Smooth muscle cell of the brain vasculature (primary cell): ENCODE measurements at regions not wholly inside any gene's neighbourhood (a gene's known extent, or its start where the extent isn't known, plus 50 kb on each side); places are given as distances from the start of the nearest gene placed in this dataset.
"Not testable (repeated sequence)": the region's sequence is repeated elsewhere in the genome, so short reads cannot be mapped to it uniquely, and the experiment has no call there.

Experiments used
- DNase-seq: peaks from one replicate; pipeline ENCODE4 v3.0.0-alpha.2; 2012; ENCODE audit warnings: low read depth, low spot score

DNA sequence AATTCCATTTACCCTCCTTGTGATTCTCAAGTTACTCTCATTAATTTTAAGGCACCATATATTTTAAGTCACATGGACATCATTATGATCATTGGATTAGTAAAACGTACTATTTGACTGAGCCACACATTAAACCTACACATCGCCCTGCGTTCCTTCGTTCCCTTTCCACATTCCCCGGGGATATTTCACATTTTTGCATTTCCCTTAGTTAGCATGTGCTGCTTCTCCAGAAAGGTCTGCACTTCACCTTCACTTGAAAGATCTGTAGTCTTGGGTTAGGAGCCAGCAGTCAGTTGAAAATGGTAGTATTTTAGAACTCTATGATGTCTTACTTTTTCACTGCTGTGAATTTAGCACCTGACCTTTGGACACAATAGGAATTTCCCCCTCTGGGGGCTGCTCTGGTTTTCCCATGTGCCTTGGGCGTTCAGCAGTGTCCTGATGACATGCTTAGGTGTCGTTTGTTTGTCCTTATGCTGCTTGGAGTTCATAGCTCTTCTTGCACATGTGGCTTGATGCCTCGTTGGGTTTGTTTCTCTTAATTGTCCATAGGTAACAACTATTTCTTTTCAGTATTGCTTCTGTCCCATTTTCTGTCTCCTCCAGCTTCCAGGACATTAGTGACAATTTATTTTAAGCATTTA lies 56.9 kb upstream of the NBPF20 start:
- DNase-seq = not testable (repeated sequence)

DNA sequence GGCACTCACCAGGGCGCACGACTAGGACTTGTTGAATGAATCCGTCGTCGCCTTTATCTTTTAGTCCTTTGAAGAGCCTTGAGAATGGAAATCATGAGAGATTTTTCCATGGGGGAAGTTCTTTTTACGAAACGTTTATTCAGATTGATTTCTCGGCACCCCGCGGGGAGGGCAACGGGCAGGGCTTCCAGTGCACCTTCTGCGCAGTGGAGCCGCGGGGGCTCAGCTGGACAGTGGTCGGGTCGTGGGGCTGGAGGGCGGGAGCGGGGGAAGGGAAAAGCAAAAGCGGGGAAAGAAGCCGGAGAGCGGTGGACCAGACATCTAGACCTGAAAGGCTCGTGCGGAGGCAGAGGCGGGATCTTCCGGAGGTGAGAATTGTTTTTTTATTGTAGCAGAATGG lies 50.6 kb upstream of the NBPF20 start:
- not testable (repeated sequence) for DNase-seq

DNA sequence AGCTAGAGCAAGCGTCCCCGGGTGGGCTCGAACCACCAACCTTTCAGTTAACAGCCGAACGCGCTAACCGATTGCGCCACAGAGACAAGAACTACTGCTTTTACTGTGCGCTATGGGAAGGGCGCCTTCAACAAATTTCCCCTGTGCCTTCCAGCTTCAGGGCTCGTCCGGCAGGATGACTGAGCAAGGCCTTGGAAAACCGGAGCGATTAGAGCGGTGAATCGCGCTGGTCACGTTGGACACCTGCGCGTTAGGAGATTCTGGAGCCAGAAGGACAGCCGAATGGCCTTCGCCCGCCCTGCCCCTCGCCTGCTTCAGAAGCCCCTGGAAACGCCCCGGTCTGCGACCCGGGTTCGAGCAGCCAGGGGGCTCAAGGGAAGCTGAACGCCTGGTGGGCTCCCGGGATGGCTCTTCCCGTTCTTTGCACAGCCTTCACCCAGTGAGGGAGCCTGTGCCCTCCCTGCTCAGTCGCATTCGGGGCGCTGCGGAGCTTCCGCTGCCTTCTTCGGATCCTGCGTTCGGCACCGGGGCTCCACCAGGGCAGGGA lies 50.0 kb upstream of the NBPF20 start:
- DNase-seq = not testable (repeated sequence)
